Keratinocyte (primary cell): ENCODE measurements at regions not wholly inside any gene's neighbourhood (a gene's known extent, or its start where the extent isn't known, plus 50 kb on each side); places are given as distances from the start of the nearest gene placed in this dataset.
"Not testable (repeated sequence)": the region's sequence is repeated elsewhere in the genome, so short reads cannot be mapped to it uniquely, and the experiment has no call there.

ENCODE experiments used
- DNase-seq: peaks from one replicate; pipeline ENCODE4 v3.0.0-alpha.2; 2011; ENCODE audit warnings: low read depth, missing footprints, low spot score
- FAIRE-seq: peaks from 2 replicates; lab custom pipeline; 2011; peaks lifted over from hg19 to GRCh38; lab: Jason Lieb, UNC
- H2AFZ ChIP-seq: 2 replicates; pipeline ENCODE4 v1.6.0; 2012; ENCODE audit warnings: low read length, control low read depth, inconsistent platforms; ENCODE audit not compliant: control insufficient read depth
- H3K27ac ChIP-seq: 2 replicates; pipeline ENCODE4 v1.5.1; 2011; ENCODE audit warnings: low read length; ENCODE audit not compliant: control insufficient read depth, insufficient read depth
- H3K27me3 ChIP-seq: 3 replicates; pipeline ENCODE4 v1.6.0; 2011; ENCODE audit warnings: low read length; ENCODE audit not compliant: control insufficient read depth, insufficient read depth; ENCODE audit errors: extremely low read depth
- H3K36me3 ChIP-seq, 2 experiments: 2 replicates in 1 of 2; 3 replicates in 1 of 2; pipeline ENCODE4 v1.5.1; 2011; ENCODE audit warnings: low read length in 2 of 2, mild to moderate bottlenecking in 1 of 2; ENCODE audit not compliant: control insufficient read depth in 2 of 2, insufficient read depth in 2 of 2; ENCODE audit errors: extremely low read depth in 1 of 2
- H3K4me1 ChIP-seq: 3 replicates; pipeline ENCODE4 v1.5.1; 2011; ENCODE audit warnings: low read length; ENCODE audit not compliant: control insufficient read depth, insufficient read depth; ENCODE audit errors: extremely low read depth
- H3K4me2 ChIP-seq: 3 replicates; pipeline ENCODE4 v1.6.0; 2011; ENCODE audit warnings: low read depth, low read length; ENCODE audit not compliant: control insufficient read depth, insufficient read depth; ENCODE audit errors: extremely low read depth
- H3K4me3 ChIP-seq, 3 experiments: fragments of 200-600 bp in 1 of 3; sonication (generic) in 1 of 3; 2 replicates in 2 of 3; 3 replicates in 1 of 3; pipeline ENCODE4 v1.5.1; 2011 to 2016; ENCODE audit warnings: low read length in 3 of 3, mild to moderate bottlenecking in 3 of 3, control low read depth in 2 of 3, inconsistent platforms in 1 of 3, low read depth in 1 of 3, mixed read lengths in 1 of 3, mixed run types in 1 of 3, moderate library complexity in 1 of 3; ENCODE audit not compliant: control insufficient read depth in 2 of 3, insufficient read depth in 2 of 3; ENCODE audit errors: extremely low read depth in 1 of 3
- H3K79me2 ChIP-seq: 2 replicates; pipeline ENCODE4 v1.6.0; 2012; ENCODE audit warnings: low read length; ENCODE audit not compliant: control insufficient read depth, insufficient read depth
- H3K9ac ChIP-seq: 3 replicates; pipeline ENCODE4 v1.6.0; 2011; ENCODE audit warnings: low read length; ENCODE audit not compliant: control insufficient read depth, insufficient read depth; ENCODE audit errors: extremely low read depth
- H3K9me1 ChIP-seq: 3 replicates; pipeline ENCODE4 v1.6.0; 2011; ENCODE audit warnings: low read length; ENCODE audit not compliant: control insufficient read depth, insufficient read depth; ENCODE audit errors: extremely low read depth
- H3K9me3 ChIP-seq: 2 replicates; pipeline ENCODE4 v1.5.1; 2012; ENCODE audit warnings: low read depth, low read length; ENCODE audit not compliant: control insufficient read depth
- H4K20me1 ChIP-seq: 3 replicates; pipeline ENCODE4 v1.6.0; 2011; ENCODE audit warnings: low read length; ENCODE audit not compliant: control insufficient read depth, insufficient read depth; ENCODE audit errors: extremely low read depth
- EZH2 ChIP-seq: IDR thresholded peaks from one replicate; pipeline ENCODE4 v1.6.1; 2012; ENCODE audit warnings: inconsistent platforms, mild to moderate bottlenecking, low read length, moderate library complexity
- dilution Hi-C: fragments of 300-500 bp; cut with MboI; formaldehyde crosslinking; loops from one replicate; pipeline ENCODE4 v1.7.0; 2020; ENCODE audit warnings: low sequenced_read_pairs; ENCODE audit not compliant: extremely low pct_ligation_motif_present
- TF ChIP-seq, protein P1 (sequence below), 3 experiments: IDR thresholded peaks in 1 of 3; conservative IDR thresholded peaks in 1 of 3; optimal IDR thresholded peaks in 1 of 3; 2 replicates in 2 of 3; 3 replicates in 1 of 3; pipeline versions ENCODE3 to v1.5.1; 2011; ENCODE audit warnings: low read length in 3 of 3, mild to moderate bottlenecking in 3 of 3, moderate library complexity in 2 of 3, control low read depth in 1 of 3, inconsistent platforms in 1 of 3; ENCODE audit not compliant: insufficient read depth in 2 of 3; ENCODE audit errors: extremely low read depth in 1 of 3

DNA sequence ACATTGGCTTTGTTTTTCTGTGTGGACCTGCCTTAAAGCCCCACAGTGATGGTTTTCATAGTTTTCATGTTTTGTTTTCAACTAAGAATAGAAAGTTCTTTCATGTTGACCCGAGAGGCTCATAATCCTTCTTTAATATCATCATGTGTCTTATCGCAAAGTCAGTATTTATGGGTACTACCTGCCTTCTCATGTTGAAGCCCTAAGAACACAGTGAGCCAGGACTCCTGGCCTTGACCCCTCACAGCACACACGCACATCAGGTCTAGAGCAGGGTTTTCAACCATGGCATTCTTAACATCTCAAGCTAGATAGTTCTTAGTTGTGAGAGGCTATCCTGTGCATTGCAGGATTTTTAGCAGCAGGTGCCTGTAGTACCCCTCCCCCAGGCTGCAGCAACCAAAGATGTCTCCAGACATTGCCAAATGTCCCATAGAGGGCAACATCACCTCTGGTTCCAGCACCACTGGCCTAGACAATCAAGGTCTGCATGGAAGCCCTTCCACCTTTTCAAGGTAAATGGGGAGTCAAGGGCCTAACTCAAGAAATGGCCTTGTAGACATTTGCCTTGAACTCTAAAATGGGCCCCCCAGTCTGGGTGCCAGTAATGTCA is 118.3 kb downstream of the MTHFS start:
- H3K36me3 ChIP-seq = no peaks in the 10 kb centered on the region
- H3K4me3 ChIP-seq = no peak overlapping the region
- H3K9me3 ChIP-seq = no peaks in the 10 kb centered on the region
- H2AFZ ChIP-seq = no peak overlapping the region
- H3K4me1 ChIP-seq = no peaks in the 10 kb centered on the region
- H3K9me1 ChIP-seq = no peaks in the 10 kb centered on the region
- H3K4me2 ChIP-seq = no peak overlapping the region
- dilution Hi-C loops = no loop called here
- no peaks in the 10 kb centered on the region for H4K20me1 ChIP-seq
- no peak overlapping the region for H3K27ac ChIP-seq
- no peak for DNase-seq
- no peaks in the 10 kb centered on the region for H3K79me2 ChIP-seq
- TF ChIP-seq, protein P1, sequence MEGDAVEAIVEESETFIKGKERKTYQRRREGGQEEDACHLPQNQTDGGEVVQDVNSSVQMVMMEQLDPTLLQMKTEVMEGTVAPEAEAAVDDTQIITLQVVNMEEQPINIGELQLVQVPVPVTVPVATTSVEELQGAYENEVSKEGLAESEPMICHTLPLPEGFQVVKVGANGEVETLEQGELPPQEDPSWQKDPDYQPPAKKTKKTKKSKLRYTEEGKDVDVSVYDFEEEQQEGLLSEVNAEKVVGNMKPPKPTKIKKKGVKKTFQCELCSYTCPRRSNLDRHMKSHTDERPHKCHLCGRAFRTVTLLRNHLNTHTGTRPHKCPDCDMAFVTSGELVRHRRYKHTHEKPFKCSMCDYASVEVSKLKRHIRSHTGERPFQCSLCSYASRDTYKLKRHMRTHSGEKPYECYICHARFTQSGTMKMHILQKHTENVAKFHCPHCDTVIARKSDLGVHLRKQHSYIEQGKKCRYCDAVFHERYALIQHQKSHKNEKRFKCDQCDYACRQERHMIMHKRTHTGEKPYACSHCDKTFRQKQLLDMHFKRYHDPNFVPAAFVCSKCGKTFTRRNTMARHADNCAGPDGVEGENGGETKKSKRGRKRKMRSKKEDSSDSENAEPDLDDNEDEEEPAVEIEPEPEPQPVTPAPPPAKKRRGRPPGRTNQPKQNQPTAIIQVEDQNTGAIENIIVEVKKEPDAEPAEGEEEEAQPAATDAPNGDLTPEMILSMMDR (optimal IDR thresholded peaks at IDR 0.05 in 1 of 3, IDR thresholded peaks at IDR 0.05 in 1 of 3, conservative IDR thresholded peaks at IDR 0.05 in 1 of 3; ENCODE audit: extremely low read depth in 1 of 3, insufficient read depth in 2 of 3, low read length in 3 of 3) = no peak
- no peak for TF ChIP-seq EZH2
- FAIRE-seq = no peak
- H3K27me3 ChIP-seq = no peaks in the 10 kb centered on the region
- H3K9ac ChIP-seq = no peak overlapping the region

DNA sequence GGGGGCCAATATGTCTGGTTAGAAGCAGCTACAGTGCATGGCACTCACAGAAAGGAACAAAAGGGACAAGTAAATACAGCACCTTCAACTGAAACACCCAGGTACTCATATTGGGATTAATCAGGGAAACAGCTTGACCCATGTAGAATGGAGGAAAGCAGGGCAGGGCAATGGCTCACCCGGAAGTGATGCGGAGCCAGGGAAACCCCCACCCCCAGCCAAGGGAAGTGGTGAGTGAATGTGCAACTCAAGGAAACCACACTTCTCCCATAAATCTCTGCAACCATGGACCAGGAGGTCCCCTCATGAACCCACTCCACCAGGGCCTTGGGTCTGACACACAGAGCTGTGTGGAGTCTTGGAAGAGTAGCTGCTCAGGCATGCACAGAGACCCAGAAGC is 117.1 kb downstream of the MTHFS start:
- H3K27ac ChIP-seq = no peak overlapping the region
- TF ChIP-seq EZH2 = no peak
- TF ChIP-seq, protein P1 (optimal IDR thresholded peaks at IDR 0.05 in 1 of 3, IDR thresholded peaks at IDR 0.05 in 1 of 3, conservative IDR thresholded peaks at IDR 0.05 in 1 of 3; ENCODE audit: extremely low read depth in 1 of 3, insufficient read depth in 2 of 3, low read length in 3 of 3) = no peak
- H3K4me1 ChIP-seq = no peaks in the 10 kb centered on the region
- H4K20me1 ChIP-seq = no peaks in the 10 kb centered on the region
- no peaks in the 10 kb centered on the region for H3K36me3 ChIP-seq
- no peak overlapping the region for H3K9ac ChIP-seq
- H3K9me1 ChIP-seq = no peaks in the 10 kb centered on the region
- H2AFZ ChIP-seq = no peak overlapping the region
- H3K79me2 ChIP-seq = no peaks in the 10 kb centered on the region
- no peak for DNase-seq
- no peak overlapping the region for H3K4me3 ChIP-seq
- H3K9me3 ChIP-seq = no peaks in the 10 kb centered on the region
- no peak overlapping the region for H3K4me2 ChIP-seq
- H3K27me3 ChIP-seq = no peaks in the 10 kb centered on the region
- no peak for FAIRE-seq
- dilution Hi-C loops = no loop called here

DNA sequence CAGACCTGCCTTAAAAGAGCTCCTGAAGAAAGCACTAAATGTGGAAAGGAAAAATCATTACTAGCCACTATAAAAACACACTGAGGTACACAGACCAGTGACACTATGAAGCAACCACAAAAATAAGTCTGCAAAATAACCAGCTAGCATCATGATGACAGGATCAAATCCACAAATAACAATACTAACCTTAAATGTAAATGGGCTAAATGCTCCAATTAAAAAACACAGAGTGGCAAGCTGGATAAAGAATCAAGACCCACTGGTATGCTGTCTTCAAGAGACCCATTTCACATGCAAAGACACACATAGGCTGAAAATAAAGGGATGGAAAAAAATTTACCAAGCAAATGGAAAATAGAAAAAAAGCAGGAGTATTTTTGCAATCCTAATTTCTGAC is 114.5 kb downstream of the MTHFS start:
- H3K36me3 ChIP-seq, H4K20me1 ChIP-seq, H3K27me3 ChIP-seq, H3K4me2 ChIP-seq, FAIRE-seq, H3K9me1 ChIP-seq, dilution Hi-C loops, H2AFZ ChIP-seq, H3K4me1 ChIP-seq, H3K27ac ChIP-seq, H3K4me3 ChIP-seq, H3K9me3 ChIP-seq, H3K9ac ChIP-seq, H3K79me2 ChIP-seq, DNase-seq: not testable (repeated sequence)
